ENCODE measurements at regions not wholly inside any gene's neighbourhood (a gene's known extent, or its start where the extent isn't known, plus 50 kb on each side); places are given as distances from the start of the nearest gene placed in this dataset.

DNA sequence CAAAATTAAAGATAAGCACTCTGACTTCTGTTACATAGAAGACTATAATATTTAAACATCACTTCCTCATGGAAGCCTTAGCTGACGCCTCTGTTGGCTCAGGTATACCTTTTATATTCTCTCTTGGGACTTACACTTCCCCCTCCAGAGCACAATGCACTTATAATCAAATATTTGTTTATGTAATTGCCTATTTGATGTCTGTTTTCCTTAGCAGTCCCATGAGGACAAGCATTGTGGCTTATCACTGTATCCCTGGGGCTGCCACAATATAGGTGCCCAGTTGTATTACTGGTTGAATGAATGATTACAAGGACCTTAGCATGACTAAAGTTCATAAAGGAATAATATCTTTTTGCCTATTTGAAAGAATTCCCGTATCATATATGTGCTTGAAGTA, 186.7 kb upstream of the VGLL2 start:
- DNase-seq = no peak

DNA sequence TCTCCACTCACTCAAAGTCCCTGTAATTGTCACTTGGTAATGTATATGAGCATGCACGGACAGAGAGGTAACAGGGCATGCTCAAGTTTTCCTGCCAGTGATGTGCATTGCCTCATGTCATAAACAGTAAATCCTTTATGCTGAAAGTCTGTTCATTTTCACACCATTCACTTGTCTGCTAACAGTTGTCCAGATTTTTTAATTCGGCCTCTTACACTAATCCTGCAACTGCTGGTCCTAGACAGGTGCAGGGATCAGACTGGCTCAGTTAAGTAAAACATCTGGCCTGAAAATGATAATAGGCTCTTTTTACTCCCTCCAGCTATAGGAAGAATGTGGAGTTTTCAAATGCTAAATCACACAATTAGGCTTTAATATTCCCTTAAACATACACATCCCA, 185.4 kb upstream of the VGLL2 start:
- no peak for DNase-seq

DNA sequence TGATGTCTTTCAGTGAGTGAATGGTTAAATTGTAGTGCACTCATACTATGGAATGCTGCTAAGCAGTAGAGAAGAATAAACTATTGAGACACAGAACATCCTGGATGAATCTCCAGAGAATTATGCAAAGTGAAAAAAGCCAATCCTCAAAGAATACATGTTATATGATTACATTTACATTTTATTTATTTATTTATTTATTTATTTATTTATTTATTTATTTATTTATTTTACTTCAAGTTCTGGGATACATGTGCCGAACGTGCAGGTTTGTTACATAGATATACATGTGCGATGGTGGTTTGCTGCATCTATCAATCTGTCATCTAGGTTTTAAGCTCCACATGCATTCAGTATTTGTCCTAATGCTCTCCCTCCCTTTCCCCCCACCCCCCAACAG, 175.8 kb upstream of the VGLL2 start:
- no peak for DNase-seq

DNA sequence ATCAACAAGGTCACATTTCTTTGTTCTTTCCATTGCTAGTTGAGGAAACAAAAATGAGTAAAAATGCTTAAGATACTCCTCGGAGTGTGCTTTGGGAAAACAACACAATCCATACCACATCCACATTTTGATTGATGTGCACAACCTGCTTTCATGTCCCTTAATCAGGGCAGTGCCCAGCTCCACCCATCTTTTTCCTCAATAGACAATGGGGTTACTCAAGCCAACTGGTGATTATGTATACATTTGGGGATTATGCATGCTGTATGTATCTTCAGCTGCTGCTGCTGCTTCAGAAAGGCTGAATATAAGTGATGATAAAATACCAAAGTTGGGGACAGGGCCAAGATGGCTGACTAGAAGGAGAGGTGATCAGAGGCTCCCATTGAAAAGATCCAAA, 155.2 kb upstream of the VGLL2 start:
- no peak for DNase-seq

DNA sequence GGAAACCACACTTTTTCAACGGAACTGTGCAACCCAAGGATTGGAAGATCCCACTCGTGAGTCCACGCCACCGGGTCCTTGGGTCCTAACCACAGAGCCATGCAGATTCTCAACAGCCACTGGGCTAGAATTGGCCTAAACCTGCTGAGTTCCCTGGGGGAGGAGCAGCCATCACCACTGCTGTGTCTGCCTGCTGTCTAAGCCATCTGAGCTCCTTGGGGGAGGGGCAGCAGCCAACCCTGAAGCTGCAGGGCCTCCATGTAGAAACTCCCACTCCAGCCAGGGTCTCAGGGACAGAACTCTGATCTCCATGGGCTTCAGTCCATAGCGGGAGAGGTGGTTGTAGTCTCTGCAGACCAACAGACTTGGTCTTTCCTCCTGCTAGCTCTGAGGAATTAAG, 154.6 kb upstream of the VGLL2 start:
- no peak for DNase-seq

DNA sequence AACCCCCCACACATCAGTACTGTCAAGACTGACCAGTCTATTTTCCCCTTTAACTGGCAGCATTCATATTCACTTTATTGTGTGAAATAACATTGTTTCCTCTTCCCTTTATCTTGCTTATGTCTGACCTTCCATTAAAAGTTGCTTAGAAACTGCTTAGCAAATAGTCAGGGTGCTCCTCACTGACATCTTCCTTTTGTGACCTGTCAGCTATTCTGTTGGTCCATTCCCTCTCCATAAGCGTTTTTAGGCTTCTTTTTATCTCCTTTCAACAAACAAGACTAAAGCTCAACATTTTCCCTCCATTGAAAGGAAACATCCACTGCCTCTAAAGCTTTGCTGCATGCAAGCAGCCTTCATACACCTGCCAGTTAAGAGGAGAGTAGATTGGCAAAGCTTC, 147.7 kb upstream of the VGLL2 start:
- no peak for DNase-seq

DNA sequence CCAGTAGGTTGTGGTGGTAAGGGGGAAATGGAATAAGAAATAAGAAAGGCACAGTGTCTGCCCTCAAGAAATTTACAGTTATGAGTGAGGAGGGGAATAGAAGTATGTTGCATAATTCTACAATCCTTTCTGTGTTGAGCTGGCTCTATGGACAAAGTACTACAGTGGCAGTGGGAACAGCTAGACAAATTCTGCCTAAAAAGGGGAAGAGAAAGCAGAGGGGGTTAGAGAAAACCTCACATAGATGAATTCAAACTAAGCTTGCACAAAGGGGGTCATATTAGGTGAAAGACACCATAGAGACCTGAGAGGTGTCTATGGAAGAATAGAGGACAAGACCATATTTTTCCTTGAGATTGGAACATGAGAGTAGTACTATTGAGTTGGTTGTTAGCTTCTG, 146.9 kb upstream of the VGLL2 start:
- no peak for DNase-seq

DNA sequence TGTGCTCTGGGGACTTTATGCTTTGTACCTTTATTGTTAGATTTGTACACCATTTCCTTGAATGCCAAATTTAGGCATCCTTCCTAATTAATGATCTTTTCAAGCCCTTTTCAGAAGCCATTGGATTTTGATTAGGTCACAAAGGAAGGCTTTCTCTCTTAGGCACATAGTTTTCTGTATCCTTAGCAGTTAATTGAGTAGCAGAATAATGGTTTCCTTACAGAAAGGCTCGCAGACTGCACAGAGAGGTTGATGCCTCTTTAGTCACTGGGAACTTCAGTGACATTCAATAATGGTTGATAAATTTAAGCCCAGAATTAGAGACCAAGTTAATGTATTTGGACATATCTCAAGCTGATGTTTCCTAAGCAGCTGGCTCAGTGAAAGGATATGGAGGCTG, 139.1 kb upstream of the VGLL2 start:
- no peak for DNase-seq

DNA sequence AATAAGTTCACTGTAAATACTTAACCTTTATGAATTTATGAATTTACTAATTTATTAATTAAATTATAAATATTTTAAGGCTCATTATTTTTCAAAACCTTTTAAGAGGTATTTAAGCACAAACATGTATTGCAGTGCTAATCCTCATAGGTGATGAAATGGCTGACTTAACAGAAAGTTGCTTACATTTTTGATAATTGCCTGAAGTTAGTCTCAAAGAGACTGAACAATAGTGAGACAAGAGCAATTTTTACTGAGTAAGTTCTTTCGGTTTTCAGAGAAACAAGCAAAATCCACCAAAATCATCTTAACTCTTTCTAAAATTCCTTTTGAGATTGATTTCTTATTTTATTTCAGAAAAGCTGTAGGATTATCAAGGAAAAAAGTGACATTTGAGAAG, 137.3 kb upstream of the VGLL2 start:
- DNase-seq = no peak

DNA sequence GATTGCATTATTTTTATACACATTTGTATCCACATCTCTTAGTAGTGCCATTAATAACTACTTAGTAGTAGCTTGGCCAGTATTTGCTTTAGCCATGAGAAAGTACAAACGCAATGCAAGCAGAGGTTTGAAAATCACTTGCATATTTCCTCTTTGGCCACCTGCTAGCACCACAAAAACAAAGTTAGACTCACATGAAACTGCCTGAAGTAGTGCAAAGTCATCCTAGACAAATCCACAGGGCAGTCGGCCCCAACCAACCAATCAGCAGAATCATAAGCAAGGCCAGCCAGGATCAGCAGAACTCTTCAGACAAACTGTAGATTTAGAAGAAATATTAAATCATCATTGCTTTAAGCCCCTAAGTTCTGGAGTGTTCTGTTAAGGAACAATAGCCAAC, 135.2 kb upstream of the VGLL2 start:
- DNase-seq = no peak

DNA sequence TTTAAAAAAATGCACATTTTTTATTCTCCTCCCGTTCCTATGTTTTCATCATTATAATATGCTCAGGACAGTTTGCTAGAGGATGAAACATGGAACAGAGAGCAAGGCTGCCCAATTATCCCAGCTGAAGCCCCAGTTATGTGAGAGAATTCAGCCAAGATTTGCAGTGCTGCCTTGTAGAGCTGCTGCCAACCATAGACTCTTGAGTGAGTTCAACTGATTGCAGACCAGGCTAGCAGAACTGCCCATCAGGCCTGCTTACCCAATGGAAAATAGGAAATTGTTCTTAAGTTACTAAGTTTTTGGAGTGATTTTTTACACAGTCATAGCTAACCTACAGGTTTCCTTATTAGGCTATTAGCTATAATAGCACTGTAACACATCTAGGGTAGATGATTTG, 128.7 kb upstream of the VGLL2 start:
- no peak for DNase-seq

DNA sequence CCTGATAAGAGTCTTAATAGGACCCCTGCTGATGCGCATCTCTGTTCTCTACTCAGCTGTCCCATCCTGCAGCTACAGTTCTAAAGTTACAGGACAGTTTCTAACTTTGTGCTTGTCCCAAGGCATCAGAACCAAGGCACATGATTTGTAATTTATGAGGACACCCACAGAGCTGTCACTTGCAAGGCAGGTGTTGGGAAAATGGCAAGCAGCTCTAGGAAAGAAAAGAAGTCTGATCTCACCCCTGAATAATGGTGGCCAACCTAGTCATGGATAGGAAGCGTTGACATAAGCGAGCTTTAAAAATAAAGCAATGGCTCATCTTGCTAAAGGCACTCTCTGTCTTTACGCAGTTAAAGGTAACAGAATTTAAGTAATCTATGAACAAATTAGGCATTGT, 127.6 kb upstream of the VGLL2 start:
- no peak for DNase-seq

DNA sequence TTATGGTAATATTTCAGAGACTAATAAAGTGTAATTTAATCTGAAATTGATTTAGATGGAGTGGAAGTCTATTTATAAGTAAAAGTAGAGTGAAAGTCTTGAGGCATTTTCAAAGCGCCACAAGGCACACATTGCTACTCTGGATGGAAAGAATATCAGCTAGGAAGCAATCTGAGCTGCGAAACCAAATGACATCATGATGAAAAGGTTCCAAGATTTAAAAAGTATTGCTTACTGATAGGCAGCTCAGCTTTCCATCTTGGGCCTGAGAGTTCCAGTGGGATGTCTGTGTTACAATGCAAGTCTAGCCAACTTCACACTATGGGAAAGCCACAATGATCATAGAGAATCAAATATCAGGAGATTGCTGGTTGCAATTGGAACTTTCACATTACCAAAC, 126.9 kb upstream of the VGLL2 start:
- no peak for DNase-seq

DNA sequence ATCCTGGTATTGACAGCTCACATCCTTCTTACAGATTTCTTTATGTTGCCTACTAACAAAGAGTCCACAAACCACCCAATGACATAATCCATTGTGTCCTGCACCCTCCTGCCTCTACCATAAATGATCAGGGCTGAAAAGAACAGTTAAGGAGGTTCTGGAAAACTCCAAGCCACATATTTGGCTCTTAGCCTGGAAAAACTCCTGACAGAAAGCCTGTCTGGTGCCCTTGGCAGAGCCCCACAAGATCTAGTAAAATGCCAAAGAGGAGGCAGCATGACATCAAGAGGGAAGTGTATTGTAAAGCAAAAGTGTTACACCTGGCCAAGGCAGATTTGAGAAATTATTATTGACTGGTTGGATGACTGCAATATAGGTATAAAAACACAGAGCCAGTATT, 126.4 kb upstream of the VGLL2 start:
- no peak for DNase-seq

DNA sequence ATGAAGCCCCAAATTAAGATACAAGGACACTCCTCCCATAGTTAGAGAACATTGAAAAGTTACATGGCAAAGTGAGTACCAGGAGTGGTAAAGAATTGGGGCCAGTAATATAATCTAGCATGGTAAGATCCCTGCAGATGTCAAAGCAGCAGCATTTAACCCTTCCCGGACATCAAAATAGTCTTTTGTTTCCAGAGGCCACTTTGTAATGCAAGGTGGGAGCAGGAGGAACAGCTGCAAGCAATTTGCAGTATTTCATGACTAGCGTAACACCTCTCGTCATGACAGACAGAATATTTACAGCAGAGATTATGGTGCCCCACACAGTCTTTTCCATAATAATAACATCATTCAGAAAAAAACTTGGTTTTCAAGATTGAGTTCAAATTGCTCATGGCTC, 123.2 kb upstream of the VGLL2 start:
- DNase-seq = no peak

DNA sequence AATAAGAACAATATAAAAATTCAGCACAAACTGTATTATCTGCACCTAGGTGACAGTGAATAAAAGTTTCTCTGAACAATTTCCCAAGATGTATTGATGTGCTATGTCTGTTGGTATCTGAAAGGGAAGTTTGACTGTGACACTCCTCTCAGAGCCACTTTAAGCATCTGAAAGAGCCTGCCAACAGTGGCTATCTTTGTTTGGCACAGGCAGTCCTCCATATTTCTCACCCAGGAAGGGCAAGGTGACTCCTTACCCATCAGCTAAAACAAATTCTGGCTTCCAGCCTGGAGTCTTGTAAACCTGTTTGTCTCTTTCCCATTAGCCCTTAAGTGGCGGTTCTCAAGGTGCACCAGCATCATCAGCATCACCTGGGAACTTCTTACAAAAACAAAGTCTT, 122.4 kb upstream of the VGLL2 start:
- no peak for DNase-seq

DNA sequence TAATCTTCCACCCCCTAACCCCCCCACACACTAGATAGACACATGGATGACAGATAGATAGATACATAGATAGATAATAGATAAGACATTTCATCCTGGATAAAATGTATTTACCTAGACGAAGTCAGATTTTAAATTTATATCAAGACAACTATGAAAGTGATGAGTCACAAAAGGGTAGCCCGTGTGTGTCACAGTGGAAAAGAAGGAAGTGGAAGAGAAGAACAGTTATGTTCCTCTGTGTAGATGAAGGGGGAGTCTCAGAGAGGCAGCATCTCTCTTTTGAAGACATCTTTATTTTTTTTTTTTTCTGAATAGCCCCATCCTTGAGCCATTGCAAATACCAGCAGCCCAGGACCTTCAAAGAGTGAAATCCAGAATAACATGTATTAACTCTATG, 121.7 kb upstream of the VGLL2 start:
- no peak for DNase-seq

DNA sequence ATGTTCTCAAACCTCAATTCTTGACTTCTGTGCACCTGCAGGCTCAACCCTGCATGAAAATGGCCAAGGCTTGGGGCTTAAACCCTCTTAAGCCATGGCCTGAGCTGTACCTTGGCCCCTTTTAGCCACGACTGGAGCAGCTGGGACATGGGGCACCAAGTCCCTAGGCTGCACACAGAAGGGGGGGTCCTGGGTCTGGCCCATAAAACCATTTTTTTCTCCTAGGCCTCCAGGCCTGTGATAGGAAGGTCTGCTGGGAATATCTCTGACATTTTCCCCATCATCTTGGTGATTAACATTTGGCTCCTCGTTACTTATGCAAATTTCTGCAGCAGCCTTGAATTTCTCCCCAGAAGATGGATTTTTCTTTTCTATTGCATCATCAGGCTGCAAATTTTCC, 119.4 kb upstream of the VGLL2 start:
- DNase-seq = no peak

DNA sequence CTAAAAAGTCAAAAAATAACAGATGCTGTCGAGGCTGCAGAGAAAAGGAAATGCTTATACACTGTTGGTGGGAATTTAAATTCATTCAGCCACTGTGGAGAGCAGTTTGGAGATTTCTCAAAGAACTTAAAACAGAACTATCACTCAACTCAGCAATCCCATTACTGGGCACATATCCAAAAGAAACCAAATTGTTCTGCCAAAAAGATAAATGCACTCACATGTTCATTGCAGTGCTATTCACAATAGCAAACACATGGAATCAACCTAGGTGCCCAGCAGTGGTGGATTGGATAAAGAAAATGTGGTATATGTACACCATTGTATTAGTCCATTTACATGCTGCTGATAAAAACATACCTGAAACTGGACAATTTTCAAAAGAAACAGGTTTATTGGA, 116.0 kb upstream of the VGLL2 start:
- no peak for DNase-seq

DNA sequence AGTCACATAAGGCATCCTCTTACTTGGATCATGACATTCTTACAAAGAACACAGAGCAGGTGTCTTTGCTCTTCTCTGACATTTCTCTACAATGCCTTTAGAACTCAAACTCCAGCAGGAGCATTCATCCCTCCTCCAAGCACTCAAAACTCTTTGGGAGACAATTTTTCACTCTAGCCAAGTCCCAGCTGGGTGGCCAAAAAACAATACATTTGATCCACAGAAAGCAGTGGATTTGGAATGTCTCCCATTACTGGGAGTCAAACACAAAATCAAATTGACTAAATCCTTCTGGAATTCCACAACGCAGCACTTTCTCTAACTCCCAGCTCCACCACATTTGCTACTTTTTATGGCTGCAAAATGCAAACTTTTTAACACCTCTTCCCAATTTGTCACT, 108.6 kb upstream of the VGLL2 start:
- no peak for DNase-seq

DNA sequence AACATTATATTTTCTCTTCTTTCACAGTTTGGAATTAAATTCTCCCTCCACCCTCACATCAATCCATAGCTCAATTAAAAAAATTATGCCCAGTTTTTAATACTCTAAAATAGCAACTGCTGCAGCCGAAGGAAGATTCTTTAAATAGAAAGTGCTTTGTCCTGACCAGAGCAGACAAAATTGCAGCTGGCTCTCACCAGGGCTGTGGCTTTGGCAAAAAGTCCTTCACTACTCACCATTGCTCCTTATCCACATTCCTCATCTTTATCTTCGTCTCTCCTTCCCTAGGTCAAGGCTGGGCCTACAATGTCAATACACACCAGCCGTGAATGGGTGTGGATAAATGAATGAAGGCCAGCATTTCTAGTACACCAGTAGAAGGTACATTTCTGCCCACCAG, 107.9 kb upstream of the VGLL2 start:
- DNase-seq = no peak

DNA sequence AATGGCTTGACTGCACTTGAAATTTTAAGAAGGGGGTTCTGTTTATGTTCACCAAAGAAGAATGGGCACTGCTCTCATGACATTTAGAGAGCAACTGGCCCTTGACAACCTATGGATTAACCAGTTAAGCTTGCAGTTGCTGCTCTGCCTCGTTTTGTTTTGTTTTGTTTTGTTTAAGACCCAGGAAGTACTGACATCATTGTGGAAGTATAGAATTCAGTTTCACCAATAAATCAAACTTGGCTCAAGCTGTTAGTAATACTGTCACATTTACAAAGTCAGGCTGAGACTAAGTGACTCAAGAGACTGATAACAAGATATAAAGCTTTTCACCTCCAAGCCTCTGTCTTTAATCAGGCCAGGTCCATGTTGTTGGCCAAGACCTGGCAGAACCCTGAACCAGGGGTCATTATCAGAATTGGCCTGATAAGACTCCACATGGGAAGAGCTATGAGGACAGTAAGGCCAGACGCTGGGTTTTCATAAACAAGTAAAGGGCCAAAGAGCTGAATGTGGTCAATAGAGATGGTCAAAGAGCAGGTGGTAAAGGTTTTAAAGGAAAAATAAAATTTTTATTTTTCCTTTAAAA, 99.4 kb upstream of the VGLL2 start:
- no peak for DNase-seq

DNA sequence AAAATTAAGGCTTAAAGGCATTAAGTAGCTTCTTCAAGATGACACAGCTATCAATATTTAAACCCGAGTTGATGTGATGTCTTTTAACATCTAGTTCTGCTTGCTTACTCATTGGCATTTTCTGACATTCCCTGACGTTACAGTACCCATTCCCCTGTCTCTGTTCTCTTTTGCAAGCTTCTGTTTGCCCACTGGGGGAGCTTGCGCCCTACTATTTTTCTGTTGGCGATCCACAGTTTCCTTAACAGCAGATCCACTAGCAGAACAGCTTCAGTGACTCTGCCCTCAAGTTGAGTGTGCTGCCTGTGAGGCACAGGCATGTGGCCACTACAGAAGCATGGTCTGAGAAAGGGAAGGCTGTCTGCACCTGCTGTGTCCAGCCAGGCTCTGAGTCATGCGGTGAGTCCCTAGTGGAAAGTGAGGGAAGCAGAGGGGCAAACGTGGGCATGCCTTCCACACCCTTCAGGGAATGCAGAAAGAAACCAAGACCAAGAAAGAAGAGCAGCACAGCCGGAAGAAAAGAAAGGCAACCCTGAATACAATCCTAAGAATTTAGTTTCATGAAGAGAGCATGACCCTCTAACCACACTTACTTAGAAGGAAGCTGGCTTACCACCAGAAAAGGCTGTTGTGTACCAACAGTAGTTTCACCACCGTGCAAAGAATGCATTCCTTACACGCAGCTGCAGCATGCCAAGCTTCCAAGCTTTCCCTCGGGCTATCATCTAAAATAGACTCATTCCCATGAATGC, 97.7 kb upstream of the VGLL2 start:
- DNase-seq = no peak

DNA sequence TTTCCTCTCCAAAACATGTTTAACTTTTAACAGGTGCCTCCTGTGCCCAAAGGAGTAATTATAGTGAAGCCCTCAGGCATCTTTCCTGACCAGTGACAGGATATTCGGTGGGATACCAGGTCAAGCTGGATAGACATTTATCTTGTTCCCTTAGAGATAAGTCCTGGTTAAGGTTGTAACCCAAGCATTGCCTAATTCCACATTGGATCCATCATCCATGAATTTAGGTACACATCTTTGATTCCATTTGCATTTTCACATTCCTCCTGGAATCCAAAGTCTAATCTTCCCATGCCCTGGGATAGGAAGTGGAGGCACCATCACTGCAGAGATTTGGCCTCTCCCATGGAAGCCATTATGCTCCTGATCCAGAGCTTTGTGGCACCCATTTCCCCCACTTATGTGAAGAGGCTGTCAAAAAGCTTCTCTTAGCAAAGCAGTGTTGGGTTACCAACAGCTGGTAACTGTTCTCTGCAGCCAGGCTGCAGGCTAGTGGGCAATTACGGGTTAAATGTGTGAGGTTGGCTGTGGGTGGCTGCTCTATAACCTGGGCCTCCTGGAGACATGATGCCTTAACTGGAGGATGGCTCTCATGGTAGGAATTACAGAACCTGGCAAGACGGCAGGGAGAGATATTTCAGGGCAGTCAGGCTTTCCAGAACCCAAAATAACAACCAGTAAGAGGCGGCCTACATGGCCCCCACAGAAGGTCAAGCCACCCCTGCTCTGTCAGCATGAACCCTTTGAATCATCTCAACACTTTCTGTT, 96.9 kb upstream of the VGLL2 start:
- DNase-seq = no peak
